OCI-LY1 (cell line): ENCODE measurements at regions not wholly inside any gene's neighbourhood (a gene's known extent, or its start where the extent isn't known, plus 50 kb on each side); places are given as distances from the start of the nearest gene placed in this dataset.

Experiments
- H2AFZ ChIP-seq: fragments of 200-600 bp; sonication (generic), shearing (Covaris generic); 2 replicates; pipeline ENCODE4 v1.6.0; 2014; ENCODE audit warnings: antibody characterized with exemption, mild to moderate bottlenecking, low read length
- H3F3A ChIP-seq: fragments of 200-600 bp; sonication (generic), shearing (Covaris generic); 2 replicates; pipeline ENCODE4 v1.6.0; 2014; ENCODE audit warnings: mild to moderate bottlenecking, antibody characterized with exemption, low read length, moderate library complexity; ENCODE audit not compliant: insufficient read depth
- H3K27ac ChIP-seq: fragments of 200-600 bp; sonication (generic); 2 replicates; pipeline ENCODE4 v1.5.1; 2014; ENCODE audit warnings: low read length, mixed run types, mild to moderate bottlenecking, low read depth; ENCODE audit not compliant: poor library complexity, severe bottlenecking
- H3K27me3 ChIP-seq: fragments of 200-600 bp; sonication (generic); 2 replicates; pipeline ENCODE4 v1.6.0; 2014; ENCODE audit warnings: antibody characterized with exemption, mild to moderate bottlenecking, low read length, moderate library complexity; ENCODE audit not compliant: insufficient read depth
- H3K36me3 ChIP-seq: fragments of 200-600 bp; sonication (generic); 2 replicates; pipeline ENCODE4 v1.6.1; 2014; ENCODE audit warnings: mild to moderate bottlenecking, antibody characterized with exemption, low read length, moderate library complexity, mixed read lengths; ENCODE audit not compliant: insufficient read depth
- H3K4me1 ChIP-seq: fragments of 200-600 bp; sonication (generic); 2 replicates; pipeline ENCODE4 v1.5.1; 2014; ENCODE audit warnings: mild to moderate bottlenecking, low read length, moderate library complexity; ENCODE audit not compliant: insufficient read depth, severe bottlenecking
- H3K4me2 ChIP-seq: fragments of 200-600 bp; sonication (generic), shearing (Covaris generic); 2 replicates; pipeline ENCODE4 v1.6.1; 2014; ENCODE audit warnings: low read length
- H3K4me3 ChIP-seq: fragments of 200-600 bp; sonication (generic); 2 replicates; pipeline ENCODE4 v1.5.1; 2014; ENCODE audit warnings: low read length, low read depth, mild to moderate bottlenecking, mixed read lengths; ENCODE audit not compliant: poor library complexity, severe bottlenecking
- H3K79me2 ChIP-seq: fragments of 200-600 bp; shearing (Covaris generic); 2 replicates; pipeline ENCODE4 v1.6.1; 2016; ENCODE audit warnings: mixed run types, low read length, mixed read lengths; ENCODE audit not compliant: insufficient read depth
- H3K9ac ChIP-seq: fragments of 200-600 bp; sonication (generic), shearing (Covaris generic); 2 replicates; pipeline ENCODE4 v1.6.1; 2014; ENCODE audit warnings: mild to moderate bottlenecking, low read length, mixed read lengths
- H3K9me2 ChIP-seq: fragments of 200-600 bp; sonication (generic), shearing (Covaris generic); 2 replicates; pipeline ENCODE4 v1.6.1; 2014; ENCODE audit warnings: low read depth, mild to moderate bottlenecking, low read length, mixed read lengths
- H3K9me3 ChIP-seq: fragments of 200-600 bp; shearing (Covaris generic); 2 replicates; pipeline ENCODE4 v1.6.1; 2014; ENCODE audit warnings: low read length, mixed read lengths
- H4K20me1 ChIP-seq: fragments of 200-600 bp; sonication (generic), shearing (Covaris generic); 2 replicates; pipeline ENCODE4 v1.6.0; 2016; ENCODE audit warnings: mild to moderate bottlenecking, low read length; ENCODE audit not compliant: insufficient read depth
- CTCF ChIP-seq: fragments of 200-600 bp; sonication (generic), shearing (Covaris generic); IDR thresholded peaks from 2 replicates; pipeline ENCODE4 v1.5.1; 2017; ENCODE audit warnings: mild to moderate bottlenecking, antibody characterized with exemption, low read length, moderate library complexity, mixed read lengths
- EZH2 ChIP-seq: fragments of 200-600 bp; sonication (generic), shearing (Covaris generic); IDR thresholded peaks from 2 replicates; pipeline ENCODE4 v1.8.0; 2017; ENCODE audit warnings: borderline replicate concordance, mixed run types, mild to moderate bottlenecking, antibody characterized with exemption, low read length, moderate library complexity, mixed read lengths

- H3K27me3 ChIP-seq: no peaks in the 10 kb centered on the region
- no peaks in the 10 kb centered on the region for H3K79me2 ChIP-seq
- TF ChIP-seq EZH2: no peak
- no peak for TF ChIP-seq CTCF
- no peak overlapping the region for H3K27ac ChIP-seq
- H3F3A ChIP-seq: no peaks in the 10 kb centered on the region
- H4K20me1 ChIP-seq: no peaks in the 10 kb centered on the region
- no peaks in the 10 kb centered on the region for H3K9me3 ChIP-seq
- no peaks in the 10 kb centered on the region for H3K36me3 ChIP-seq
- H3K4me3 ChIP-seq: no peak overlapping the region
- H3K4me2 ChIP-seq: no peak overlapping the region
- no peak overlapping the region for H2AFZ ChIP-seq
- H3K9ac ChIP-seq: no peak overlapping the region
- no peaks in the 10 kb centered on the region for H3K4me1 ChIP-seq
- no peaks in the 10 kb centered on the region for H3K9me2 ChIP-seq
Observed at GRCh38 chr13:88707646-88708045, 1036.5 kb downstream of the SLITRK5 start.

GRCh38 chr13:88717946-88718345 lies 1046.8 kb downstream of the SLITRK5 start:
- no peaks in the 10 kb centered on the region for H3K9me2 ChIP-seq
- TF ChIP-seq EZH2 (no peak), CTCF (no peak)
- no peaks in the 10 kb centered on the region for H3K79me2 ChIP-seq
- no peaks in the 10 kb centered on the region for H3K4me1 ChIP-seq
- no peak overlapping the region for H3K27ac ChIP-seq
- no peak overlapping the region for H3K4me2 ChIP-seq
- no peaks in the 10 kb centered on the region for H3K27me3 ChIP-seq
- H4K20me1 ChIP-seq: no peaks in the 10 kb centered on the region
- H3F3A ChIP-seq: no peaks in the 10 kb centered on the region
- no peak overlapping the region for H3K9ac ChIP-seq
- H3K36me3 ChIP-seq: no peaks in the 10 kb centered on the region
- H3K9me3 ChIP-seq: no peaks in the 10 kb centered on the region
- no peak overlapping the region for H3K4me3 ChIP-seq
- H2AFZ ChIP-seq: no peak overlapping the region

- Histone ChIP-seq H4K20me1 (no peaks in the 10 kb centered on the region), H3K9me2 (no peaks in the 10 kb centered on the region), H3K4me3 (no peak overlapping the region), H3K9me3 (no peaks in the 10 kb centered on the region), H3K4me1 (no peaks in the 10 kb centered on the region), H3K4me2 (no peak overlapping the region), H3K27ac (no peak overlapping the region), H3K36me3 (no peaks in the 10 kb centered on the region), H2AFZ (no peak overlapping the region), H3K27me3 (no peaks in the 10 kb centered on the region), H3K79me2 (no peaks in the 10 kb centered on the region), H3K9ac (no peak overlapping the region), H3F3A (no peaks in the 10 kb centered on the region)
- TF ChIP-seq CTCF (no peak), EZH2 (no peak)
Observed at GRCh38 chr13:88718781-88719180, 1047.6 kb downstream of the SLITRK5 start.
